GM23248 (cell line): ENCODE measurements at regions not wholly inside any gene's neighbourhood (a gene's known extent, or its start where the extent isn't known, plus 50 kb on each side); places are given as distances from the start of the nearest gene placed in this dataset.

Experiments
- DNase-seq: peaks from one replicate; pipeline ENCODE4 v3.0.0-alpha.2; 2015
- H2AFZ ChIP-seq: fragments of 200-600 bp; sonication (generic); 2 replicates; pipeline ENCODE4 v1.6.1; 2016; ENCODE audit warnings: antibody characterized with exemption
- H3F3A ChIP-seq: fragments of 200-600 bp; sonication (generic); 2 replicates; pipeline ENCODE4 v1.6.1; 2016; ENCODE audit warnings: mild to moderate bottlenecking, antibody characterized with exemption, mixed run types; ENCODE audit not compliant: insufficient read depth
- H3K27ac ChIP-seq: fragments of 200-600 bp; sonication (generic); 2 replicates; pipeline ENCODE4 v1.5.1; 2016; ENCODE audit warnings: mild to moderate bottlenecking
- H3K27me3 ChIP-seq: fragments of 200-600 bp; sonication (generic); replicated peaks from 2 replicates; pipeline ENCODE4 v1.6.1; 2016; ENCODE audit warnings: mild to moderate bottlenecking; ENCODE audit not compliant: insufficient read depth
- H3K36me3 ChIP-seq: fragments of 200-600 bp; sonication (generic); 2 replicates; pipeline ENCODE4 v1.6.1; 2016; ENCODE audit warnings: low read depth, mild to moderate bottlenecking
- H3K4me1 ChIP-seq: fragments of 200-600 bp; sonication (generic); 2 replicates; pipeline ENCODE4 v1.6.1; 2016; ENCODE audit warnings: mild to moderate bottlenecking; ENCODE audit not compliant: insufficient read depth
- H3K4me2 ChIP-seq: fragments of 200-600 bp; sonication (generic); one replicate; pipeline ENCODE4 v1.6.1; 2016; ENCODE audit warnings: mild to moderate bottlenecking; ENCODE audit not compliant: unreplicated experiment
- H3K4me3 ChIP-seq: fragments of 200-600 bp; sonication (generic); 2 replicates; pipeline ENCODE4 v1.5.1; 2016; ENCODE audit warnings: mild to moderate bottlenecking
- H3K79me2 ChIP-seq: fragments of 200-600 bp; sonication (generic); 2 replicates; pipeline ENCODE4 v1.6.1; 2016; ENCODE audit warnings: mild to moderate bottlenecking; ENCODE audit not compliant: insufficient read depth
- H3K9ac ChIP-seq: fragments of 200-600 bp; sonication (generic); 2 replicates; pipeline ENCODE4 v1.6.1; 2016; ENCODE audit warnings: mild to moderate bottlenecking
- H3K9me2 ChIP-seq: fragments of 200-600 bp; sonication (generic); 2 replicates; pipeline ENCODE4 v1.6.1; 2016; ENCODE audit warnings: mixed run types, mild to moderate bottlenecking, moderate library complexity; ENCODE audit not compliant: insufficient read depth
- H3K9me3 ChIP-seq: fragments of 200-600 bp; sonication (generic); one replicate; pipeline ENCODE4 v1.6.1; 2017; ENCODE audit warnings: low read depth
- H4K20me1 ChIP-seq: fragments of 200-600 bp; sonication (generic); 2 replicates; pipeline ENCODE4 v1.6.0; 2016; ENCODE audit not compliant: insufficient read depth
- EZH2 ChIP-seq: fragments of 200-600 bp; sonication (generic); IDR thresholded peaks from 2 replicates; pipeline ENCODE4 v1.6.1; 2018; ENCODE audit warnings: antibody characterized with exemption, mild to moderate bottlenecking; ENCODE audit not compliant: insufficient read depth, poor library complexity, severe bottlenecking
- EZH2phosphoT487 ChIP-seq: fragments of 200-600 bp; sonication (generic); IDR thresholded peaks from 2 replicates; pipeline ENCODE4 v1.6.1; 2018; ENCODE audit warnings: antibody characterized with exemption, moderate library complexity, mild to moderate bottlenecking, low read depth; ENCODE audit not compliant: insufficient read depth
- WGBS, 2 experiments: methylation state at CpG; one replicate each; pipeline ENCODE4 v1.1.6; 2015 to 2017; ENCODE audit warnings: low lambda C conversion rate in 2 of 2, low coverage in 1 of 2; ENCODE audit errors: missing lambda C conversion rate in 2 of 2; 5-methylcytosine and 5-hydroxymethylcytosine counted together
- in situ Hi-C: fragments of 300-500 bp; cut with MboI; formaldehyde crosslinking; loops from 2 replicates; pipeline ENCODE4 v1.15.0; 2020

- H3K9me3 ChIP-seq = no peaks in the 10 kb centered on the region
- in situ Hi-C loops = no loop called here
- no peaks in the 10 kb centered on the region for H3F3A ChIP-seq
- no peak overlapping the region for H3K4me2 ChIP-seq
- no peak overlapping the region for H3K27ac ChIP-seq
- H3K79me2 ChIP-seq = no peaks in the 10 kb centered on the region
- 57 to 69% methylated on average over 4 of the region's 4 CpGs for WGBS, 2 experiments
- no peaks in the 10 kb centered on the region for H3K9me2 ChIP-seq
- TF ChIP-seq EZH2phosphoT487 = no peak
- TF ChIP-seq EZH2 = no peak
- DNase-seq = no peak
- no peak overlapping the region for H2AFZ ChIP-seq
- H3K4me3 ChIP-seq = no peak overlapping the region
- H3K36me3 ChIP-seq = no peaks in the 10 kb centered on the region
- H3K4me1 ChIP-seq = no peaks in the 10 kb centered on the region
- no peak overlapping the region for H3K9ac ChIP-seq
- H3K27me3 ChIP-seq = no peaks in the 10 kb centered on the region
- H4K20me1 ChIP-seq = no peaks in the 10 kb centered on the region
Measured at GRCh38 chr2:62643100-62643471, 62.4 kb upstream of the EHBP1 start.

GRCh38 chr2:62642429-62643099, 62.9 kb upstream of the EHBP1 start:
- no peak overlapping the region for H2AFZ ChIP-seq
- H3K27ac ChIP-seq = no peak overlapping the region
- no peaks in the 10 kb centered on the region for H3K36me3 ChIP-seq
- no peaks in the 10 kb centered on the region for H3F3A ChIP-seq
- no peak overlapping the region for H3K4me3 ChIP-seq
- DNase-seq = no peak
- no peak overlapping the region for H3K4me2 ChIP-seq
- no peaks in the 10 kb centered on the region for H3K9me3 ChIP-seq
- H4K20me1 ChIP-seq = no peaks in the 10 kb centered on the region
- H3K9ac ChIP-seq = no peak overlapping the region
- 75 to 89% methylated on average over 2 of the region's 2 CpGs for WGBS, 2 experiments
- in situ Hi-C loops = no loop called here
- H3K9me2 ChIP-seq = no peaks in the 10 kb centered on the region
- no peak for TF ChIP-seq EZH2phosphoT487
- TF ChIP-seq EZH2 = no peak
- no peaks in the 10 kb centered on the region for H3K4me1 ChIP-seq
- no peaks in the 10 kb centered on the region for H3K79me2 ChIP-seq
- H3K27me3 ChIP-seq = no peaks in the 10 kb centered on the region

GRCh38 chr2:62641936-62642335, 63.6 kb upstream of the EHBP1 start:
- Histone ChIP-seq H3K9me2 (no peaks in the 10 kb centered on the region), H3K9me3 (no peaks in the 10 kb centered on the region), H3F3A (no peaks in the 10 kb centered on the region), H3K27me3 (no peaks in the 10 kb centered on the region), H3K4me2 (no peak overlapping the region), H3K36me3 (no peaks in the 10 kb centered on the region), H3K79me2 (no peaks in the 10 kb centered on the region), H3K9ac (no peak overlapping the region), H3K4me3 (no peak overlapping the region), H4K20me1 (no peaks in the 10 kb centered on the region), H2AFZ (0 out of 2 replicates have a peak overlapping the region, but pooled peaks have one; percentile 2), H3K4me1 (no peaks in the 10 kb centered on the region), H3K27ac (no peak overlapping the region)
- in situ Hi-C loops = no loop called here
- DNase-seq = no peak
- WGBS, 2 experiments = 73 to 75% methylated on average over 4 of the region's 4 CpGs
- no peak for TF ChIP-seq EZH2
- no peak for TF ChIP-seq EZH2phosphoT487

- H4K20me1 ChIP-seq = no peaks in the 10 kb centered on the region
- H3F3A ChIP-seq = no peaks in the 10 kb centered on the region
- H3K79me2 ChIP-seq = no peaks in the 10 kb centered on the region
- peak overlapping the region; percentile 2; the same call in 1 of the 2 replicates for H2AFZ ChIP-seq
- no peak for TF ChIP-seq EZH2
- TF ChIP-seq EZH2phosphoT487 = no peak
- in situ Hi-C loops = no loop called here
- H3K27me3 ChIP-seq = no peaks in the 10 kb centered on the region
- WGBS, 2 experiments = 89 to 90% methylated on average over 1 of the region's 1 CpG
- no peaks in the 10 kb centered on the region for H3K9me3 ChIP-seq
- no peak for DNase-seq
- no peaks in the 10 kb centered on the region for H3K4me1 ChIP-seq
- H3K9me2 ChIP-seq = no peaks in the 10 kb centered on the region
- no peak overlapping the region for H3K4me2 ChIP-seq
- H3K4me3 ChIP-seq = no peak overlapping the region
- H3K9ac ChIP-seq = no peak overlapping the region
- H3K36me3 ChIP-seq = no peaks in the 10 kb centered on the region
- no peak overlapping the region for H3K27ac ChIP-seq
Measured at GRCh38 chr2:62641410-62641843, 64.1 kb upstream of the EHBP1 start.
